IMR-90 (cell line): ENCODE measurements at regions not wholly inside any gene's neighbourhood (a gene's known extent, or its start where the extent isn't known, plus 50 kb on each side); places are given as distances from the start of the nearest gene placed in this dataset.

Experiments
- ATAC-seq: fragments of 200-7000 bp; cut with Tn5 transposase; 2 replicates; pipeline ENCODE4 v1.9.1; 2020; ENCODE audit warnings: low read depth, mild to moderate bottlenecking, moderate library complexity
- BruUV-seq: library from RNA; stranded (reverse); fragments of 400-500 nt; replicated peaks from 2 replicates; lab custom pipeline; 2021; lab: Mats Ljungman, UMichigan
- CTCF ChIA-PET: fragments of 300-600 bp; formaldehyde crosslinking; extraction: SDS; loops from one replicate; lab custom pipeline; 2021; ENCODE audit warnings: antibody characterized with exemption; lab: Yijun Ruan, JAX
- POLR2A ChIA-PET: fragments of 300-600 bp; sonication (Branson Sonifier 250); formaldehyde crosslinking; loops from one replicate; lab custom pipeline; 2022; ENCODE audit warnings: antibody characterized with exemption; ENCODE audit not compliant: unreplicated experiment; lab: Charles Lee
- DNase-seq: peaks from one replicate; pipeline ENCODE4 v3.0.0; 2013
- H2AFZ ChIP-seq: replicated peaks from 2 replicates; pipeline ENCODE3; 2013; ENCODE audit warnings: low read length, mild to moderate bottlenecking; ENCODE audit not compliant: poor library complexity
- H2AK5ac ChIP-seq: 2 replicates; pipeline ENCODE4 v1.6.1; 2013; ENCODE audit warnings: low read depth, low read length, inconsistent platforms
- H2AK9ac ChIP-seq: replicated peaks from 2 replicates; pipeline ENCODE3; 2013; ENCODE audit warnings: mild to moderate bottlenecking, low read depth, low read length, moderate library complexity; ENCODE audit not compliant: poor library complexity
- H2BK120ac ChIP-seq: 2 replicates; pipeline ENCODE4 v1.6.1; 2013; ENCODE audit warnings: low read depth, low read length, inconsistent platforms
- H2BK15ac ChIP-seq: 3 replicates; pipeline ENCODE4 v1.6.1; 2013; ENCODE audit warnings: low read depth, low read length, inconsistent platforms
- H2BK20ac ChIP-seq: 2 replicates; pipeline ENCODE4 v1.6.1; 2013; ENCODE audit warnings: low read depth, mild to moderate bottlenecking, inconsistent platforms, low read length, moderate library complexity
- H2BK5ac ChIP-seq: 2 replicates; pipeline ENCODE4 v1.6.1; 2013; ENCODE audit warnings: mild to moderate bottlenecking, low read depth, low read length, inconsistent platforms; ENCODE audit not compliant: poor library complexity, severe bottlenecking
- H3K14ac ChIP-seq: replicated peaks from 2 replicates; pipeline ENCODE4 v1.6.1; 2013; ENCODE audit warnings: low read depth, low read length, inconsistent platforms
- H3K18ac ChIP-seq: 2 replicates; pipeline ENCODE4 v1.6.1; 2013; ENCODE audit warnings: low read depth, low read length, control low read depth
- H3K23ac ChIP-seq: 2 replicates; pipeline ENCODE4 v1.6.1; 2013; ENCODE audit warnings: low read depth, low read length, inconsistent platforms
- H3K27ac ChIP-seq: 2 replicates; pipeline ENCODE4 v1.5.1; 2013; ENCODE audit warnings: mild to moderate bottlenecking, control low read depth, low read length; ENCODE audit not compliant: insufficient read depth
- H3K27me3 ChIP-seq: 2 replicates; pipeline ENCODE4 v1.6.1; 2013; ENCODE audit warnings: low read length; ENCODE audit not compliant: control insufficient read depth, insufficient read depth
- H3K36me3 ChIP-seq: 2 replicates; pipeline ENCODE4 v1.6.1; 2013; ENCODE audit warnings: low read length, mixed read lengths; ENCODE audit not compliant: control insufficient read depth, insufficient read depth
- H3K4ac ChIP-seq: 2 replicates; pipeline ENCODE4 v1.6.1; 2013; ENCODE audit warnings: low read depth, low read length, inconsistent platforms
- H3K4me1 ChIP-seq: 2 replicates; pipeline ENCODE4 v1.6.1; 2013; ENCODE audit warnings: low read length, mixed read lengths; ENCODE audit not compliant: control insufficient read depth, insufficient read depth
- H3K4me2 ChIP-seq: 2 replicates; pipeline ENCODE4 v1.6.1; 2013; ENCODE audit warnings: low read depth, mild to moderate bottlenecking, control low read depth, low read length, moderate library complexity
- H3K4me3 ChIP-seq: 2 replicates; pipeline ENCODE4 v1.5.1; 2013; ENCODE audit warnings: low read depth, mild to moderate bottlenecking, control low read depth, low read length, moderate library complexity; ENCODE audit not compliant: insufficient read depth
- H3K56ac ChIP-seq: 2 replicates; pipeline ENCODE4 v1.6.1; 2013; ENCODE audit warnings: low read length, inconsistent platforms; ENCODE audit not compliant: insufficient read depth; ENCODE audit errors: extremely low read depth
- H3K79me1 ChIP-seq, 2 experiments: 2 replicates each; pipeline ENCODE4 v1.6.1; 2013; ENCODE audit warnings: low read length in 2 of 2, inconsistent platforms in 1 of 2, low read depth in 1 of 2
- H3K9ac ChIP-seq: 2 replicates; pipeline ENCODE4 v1.6.1; 2013; ENCODE audit warnings: low read depth, low read length, control low read depth
- H3K9me1 ChIP-seq: 2 replicates; pipeline ENCODE4 v1.6.1; 2013; ENCODE audit warnings: low read length, inconsistent platforms; ENCODE audit not compliant: insufficient read depth
- H3K9me3 ChIP-seq: 2 replicates; pipeline ENCODE4 v1.6.1; 2013; ENCODE audit warnings: low read length; ENCODE audit not compliant: control insufficient read depth, insufficient read depth
- H4K20me1 ChIP-seq: 2 replicates; pipeline ENCODE4 v1.6.1; 2013; ENCODE audit warnings: low read length, inconsistent platforms; ENCODE audit not compliant: insufficient read depth
- H4K5ac ChIP-seq: 2 replicates; pipeline ENCODE4 v1.6.1; 2013; ENCODE audit warnings: mild to moderate bottlenecking, low read depth, low read length, control low read depth
- H4K8ac ChIP-seq, 2 experiments: 2 replicates each; pipeline ENCODE4 v1.6.1; 2013; ENCODE audit warnings: low read depth in 2 of 2, low read length in 2 of 2, control low read depth in 1 of 2, inconsistent platforms in 1 of 2
- H4K91ac ChIP-seq: 2 replicates; pipeline ENCODE4 v1.6.1; 2013; ENCODE audit warnings: low read depth, low read length, inconsistent platforms; ENCODE audit not compliant: insufficient read depth
- CEBPB ChIP-seq: IDR thresholded peaks from 2 replicates; pipeline ENCODE4 v1.6.1; 2012; ENCODE audit warnings: low read depth, low read length, improper control_type of control experiment
- CHD1 ChIP-seq: IDR thresholded peaks from 2 replicates; pipeline ENCODE4 v1.6.1; 2012; ENCODE audit warnings: low read depth, low read length, improper control_type of control experiment
- CTCF ChIP-seq: conservative IDR thresholded peaks from 2 replicates; pipeline ENCODE4 v1.5.1; 2012; ENCODE audit warnings: mild to moderate bottlenecking, low read depth, low read length, improper control_type of control experiment
- ELK1 ChIP-seq: fragments of 150-350 bp; IDR thresholded peaks from 2 replicates; pipeline ENCODE4 v1.6.1; 2016; ENCODE audit warnings: low read depth, mild to moderate bottlenecking, low read length, moderate library complexity, borderline replicate concordance
- MAFK ChIP-seq: IDR thresholded peaks from 2 replicates; pipeline ENCODE4 v1.6.1; 2012; ENCODE audit warnings: low read depth, low read length, improper control_type of control experiment
- MAZ ChIP-seq: IDR thresholded peaks from 2 replicates; pipeline ENCODE4 v1.6.1; 2012; ENCODE audit warnings: low read depth, mild to moderate bottlenecking, low read length, improper control_type of control experiment, moderate library complexity, borderline replicate concordance
- MXI1 ChIP-seq: IDR thresholded peaks from 2 replicates; pipeline ENCODE4 v1.6.1; 2012; ENCODE audit warnings: low read depth, mild to moderate bottlenecking, low read length, moderate library complexity, borderline replicate concordance
- NFE2L2 ChIP-seq: fragments of 150-350 bp; IDR thresholded peaks from 2 replicates; pipeline ENCODE4 v1.6.1; 2016; ENCODE audit warnings: low read depth, mild to moderate bottlenecking, low read length
- POLR2A ChIP-seq: IDR thresholded peaks from 2 replicates; pipeline ENCODE4 v1.6.1; 2012; ENCODE audit warnings: mild to moderate bottlenecking, low read depth, low read length
- RAD21 ChIP-seq: IDR thresholded peaks from 2 replicates; pipeline ENCODE4 v1.6.1; 2012; ENCODE audit warnings: low read length, improper control_type of control experiment
- RCOR1 ChIP-seq: IDR thresholded peaks from 2 replicates; pipeline ENCODE4 v1.6.1; 2012; ENCODE audit warnings: mild to moderate bottlenecking, low read length, improper control_type of control experiment; ENCODE audit not compliant: insufficient replicate concordance
- RFX5 ChIP-seq: IDR thresholded peaks from 2 replicates; pipeline ENCODE4 v1.8.0; 2012; ENCODE audit warnings: low read depth, mild to moderate bottlenecking, low read length, moderate library complexity
- SMC3 ChIP-seq: fragments of 150-350 bp; IDR thresholded peaks from 2 replicates; pipeline ENCODE4 v1.6.1; 2016; ENCODE audit warnings: low read depth, mild to moderate bottlenecking, antibody characterized with exemption, low read length, moderate library complexity
- USF2 ChIP-seq: fragments of 150-350 bp; IDR thresholded peaks from 2 replicates; pipeline ENCODE4 v1.6.1; 2017; ENCODE audit warnings: mild to moderate bottlenecking, antibody characterized with exemption, low read length, low read depth
- WGBS, 2 experiments: methylation state at CpG; one replicate each; pipeline versions ENCODE4 v1.1.5 to v1.1.7; 2013; ENCODE audit warnings: missing lambda C conversion rate in 2 of 2; ENCODE audit not compliant: insufficient read length in 1 of 2; ENCODE audit errors: extremely low coverage in 2 of 2; 5-methylcytosine and 5-hydroxymethylcytosine counted together
- dilution Hi-C: fragments of 300-500 bp; cut with HindIII; formaldehyde crosslinking; loops from one replicate; pipeline ENCODE4 v1.14.3; 2018; ENCODE audit warnings: low sequenced_read_pairs; ENCODE audit not compliant: unreplicated experiment
- in situ Hi-C: fragments of 300-500 bp; cut with MboI; formaldehyde crosslinking; loops from 3 replicates; pipeline ENCODE4 v1.14.3; 2019; ENCODE audit warnings: low sequenced_read_pairs, inconsistent platforms, mixed read lengths
- intact Hi-C: fragments of 100-400 bp; cut with micrococcal nuclease; formaldehyde crosslinking; loops from 2 replicates; pipeline ENCODE4 v1.10.0; 2022

- ATAC-seq (no peak), DNase-seq (no peak)
- Histone ChIP-seq H3K9me3 (no peaks in the 10 kb centered on the region), H4K5ac (no peak overlapping the region), H3K9ac (no peak overlapping the region), H3K23ac (no peak overlapping the region), H3K4me3 (no peak overlapping the region), H3K9me1 (no peaks in the 10 kb centered on the region), H3K4me1 (no peaks in the 10 kb centered on the region), H4K8ac (no peak overlapping the region), H2AK5ac (no peak overlapping the region), H4K91ac (no peak overlapping the region), H3K79me1 (no peaks in the 10 kb centered on the region), H3K14ac (no peak overlapping the region), H3K36me3 (no peaks in the 10 kb centered on the region), H2BK120ac (no peak overlapping the region), H3K56ac (no peak overlapping the region), H3K18ac (no peak overlapping the region), H3K4me2 (no peak overlapping the region), H3K4ac (no peak overlapping the region), H2BK20ac (no peak overlapping the region), H3K27me3 (no peaks in the 10 kb centered on the region; the same call in 1 of the 2 replicates), H2BK15ac (no peak overlapping the region), H4K20me1 (no peaks in the 10 kb centered on the region), H2AFZ (no peak overlapping the region), H3K27ac (no peak overlapping the region), H2AK9ac (no peak overlapping the region), H2BK5ac (no peak overlapping the region)
- no peak for TF ChIP-seq MAZ
- no peak for TF ChIP-seq SMC3
- TF ChIP-seq CHD1, result no peak
- no peak for TF ChIP-seq CTCF
- TF ChIP-seq NFE2L2, result no peak
- no peak for TF ChIP-seq RFX5
- TF ChIP-seq CEBPB, result no peak
- no peak for TF ChIP-seq MXI1
- no peak for TF ChIP-seq RCOR1
- TF ChIP-seq ELK1, result no peak
- no peak for TF ChIP-seq POLR2A
- no peak for TF ChIP-seq USF2
- no peak for TF ChIP-seq MAFK
- no peak for TF ChIP-seq RAD21
- intact Hi-C loops, result no loop called here
- BruUV-seq, result no TSS peak
- dilution Hi-C loops, result no loop called here
- POLR2A ChIA-PET, result no interaction called here
- WGBS, 2 experiments, result 34% methylated on average over 2 of the region's 2 CpGs; no CpG with 5 or more reads in 1 of the 2 experiments
- in situ Hi-C loops, result no loop called here
- CTCF ChIA-PET, result no interaction called here
Measured at GRCh38 chr13:39867807-39868206, 212.3 kb downstream of the COG6 start.
